GM21619 (cell line): ENCODE measurements at regions not wholly inside any gene's neighbourhood (a gene's known extent, or its start where the extent isn't known, plus 50 kb on each side); places are given as distances from the start of the nearest gene placed in this dataset.
A peak's percentile ranks its signal among the peaks of the same experiment; 100 is the strongest.
"Not testable (repeated sequence)": the region's sequence is repeated elsewhere in the genome, so short reads cannot be mapped to it uniquely, and the experiment has no call there.

ENCODE experiments used
- ATAC-seq: cut with Tn5 transposase; IDR thresholded peaks from one replicate; pipeline ENCODE4 v1.9.1; 2021; ENCODE audit not compliant: unreplicated experiment

DNA sequence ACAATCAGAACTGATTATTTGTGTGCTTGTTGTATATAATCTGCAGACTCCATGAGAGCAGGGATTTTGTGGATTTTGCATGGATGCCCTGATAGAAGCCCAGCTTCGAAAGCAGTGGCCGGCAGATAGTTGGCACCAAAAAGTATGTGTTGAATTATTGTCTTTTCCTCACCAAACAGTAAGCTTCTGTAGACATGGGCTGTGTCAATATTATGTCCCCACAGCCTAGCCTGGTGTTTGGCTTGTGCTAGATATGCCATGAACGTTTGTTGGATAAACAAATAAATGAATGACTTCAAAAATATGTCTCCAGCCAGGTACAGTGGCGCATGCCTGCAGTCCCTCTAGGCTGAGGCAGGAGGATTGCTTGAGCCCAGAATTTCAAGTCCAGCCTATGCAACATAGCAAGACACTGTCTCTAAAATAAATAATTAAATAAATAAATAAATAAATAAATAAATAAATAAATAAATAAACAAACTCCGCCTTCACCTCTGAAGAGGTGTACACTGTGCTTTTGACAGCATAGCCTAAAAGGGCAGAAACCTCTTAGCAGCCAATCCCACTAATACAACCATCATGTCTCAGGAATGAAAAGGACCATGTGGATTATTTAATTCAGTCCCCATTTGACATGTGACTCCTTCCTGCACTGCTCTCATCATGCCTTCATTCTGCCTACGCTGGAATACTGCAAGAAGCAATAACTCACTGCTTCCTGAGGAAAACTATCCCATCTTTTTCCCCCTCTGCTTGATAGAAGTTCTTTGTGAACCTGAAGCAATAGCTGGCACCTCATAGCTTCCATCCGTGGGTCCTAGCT is 335.2 kb downstream of the FBXW7 start:
- ATAC-seq: no peak

DNA sequence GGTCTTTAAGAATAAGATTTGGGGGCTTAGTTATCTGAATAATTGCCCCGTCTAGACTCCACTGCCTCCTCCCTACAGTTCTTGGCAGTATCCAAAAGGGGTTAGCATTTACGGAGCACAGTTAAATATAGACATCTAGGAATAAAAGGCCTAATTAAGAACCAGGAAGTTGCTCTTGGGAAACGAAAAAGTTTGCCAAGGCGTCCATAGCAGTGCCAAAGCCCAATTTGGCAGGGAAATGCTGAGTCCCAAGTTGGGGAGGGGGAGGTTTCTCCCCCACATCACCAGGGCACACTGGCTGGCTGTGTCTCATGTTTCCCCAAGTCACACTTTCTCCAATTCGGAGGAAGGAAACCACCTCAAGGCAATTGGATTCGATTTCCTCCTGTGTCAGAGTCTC is 338.7 kb downstream of the FBXW7 start:
- no peak for ATAC-seq

DNA sequence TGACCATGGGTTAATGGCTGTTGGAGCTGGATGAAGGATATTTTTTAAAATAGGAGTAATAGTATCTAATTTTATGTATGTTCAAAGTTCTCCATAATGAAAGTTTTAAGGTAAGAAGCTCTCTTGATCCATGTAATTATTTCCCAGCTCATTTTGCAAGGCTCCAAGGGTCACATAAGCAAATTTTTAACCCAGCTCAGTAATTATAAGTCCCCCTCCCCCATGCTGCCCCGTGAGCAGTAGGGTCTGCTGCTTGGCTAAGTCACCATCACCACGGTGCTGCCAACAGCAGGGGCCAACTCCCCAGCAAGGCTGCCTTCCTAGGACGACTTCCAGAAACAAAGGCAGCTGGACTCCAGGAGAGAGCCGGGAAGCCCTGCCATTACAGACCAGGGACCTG is 340.0 kb downstream of the FBXW7 start:
- no peak for ATAC-seq

DNA sequence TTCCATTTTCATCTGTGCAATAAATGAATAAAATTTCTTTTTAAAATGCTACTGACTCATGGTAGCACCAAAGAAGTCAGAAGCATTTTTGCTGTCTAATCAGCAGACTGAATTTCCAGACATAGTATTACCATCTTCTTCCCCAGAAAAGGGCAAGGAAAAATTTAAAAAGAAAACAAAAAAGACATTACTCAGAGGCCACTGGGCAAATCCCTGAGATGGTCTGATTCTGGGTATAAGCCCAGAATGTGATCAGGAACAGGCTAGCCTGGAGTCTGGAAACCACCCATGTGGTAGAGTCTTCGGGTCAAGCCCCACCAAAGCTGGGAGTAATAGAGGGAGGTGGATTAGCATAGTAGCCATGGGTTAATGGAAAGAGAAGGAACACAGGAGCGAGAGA is 342.8 kb downstream of the FBXW7 start:
- no peak for ATAC-seq

DNA sequence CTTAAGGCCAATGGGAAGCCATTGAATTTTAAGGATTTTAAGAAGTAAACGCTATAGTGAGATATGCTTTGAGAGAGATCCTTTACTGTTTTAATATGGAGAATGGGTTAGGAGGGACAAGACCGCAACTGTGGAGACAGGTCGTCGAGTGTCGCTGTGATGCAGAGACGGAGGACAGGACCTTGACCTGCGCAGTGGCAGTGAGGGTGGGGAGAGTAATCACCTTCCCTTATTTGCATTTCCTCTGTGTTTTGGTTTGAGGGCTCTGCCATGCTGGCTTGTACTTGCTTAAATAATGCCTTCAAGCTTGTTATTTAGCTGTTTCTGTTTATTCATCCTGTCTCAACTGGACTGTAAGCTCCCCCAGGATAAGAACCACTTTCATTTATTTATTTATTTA is 345.0 kb downstream of the FBXW7 start:
- no peak for ATAC-seq

DNA sequence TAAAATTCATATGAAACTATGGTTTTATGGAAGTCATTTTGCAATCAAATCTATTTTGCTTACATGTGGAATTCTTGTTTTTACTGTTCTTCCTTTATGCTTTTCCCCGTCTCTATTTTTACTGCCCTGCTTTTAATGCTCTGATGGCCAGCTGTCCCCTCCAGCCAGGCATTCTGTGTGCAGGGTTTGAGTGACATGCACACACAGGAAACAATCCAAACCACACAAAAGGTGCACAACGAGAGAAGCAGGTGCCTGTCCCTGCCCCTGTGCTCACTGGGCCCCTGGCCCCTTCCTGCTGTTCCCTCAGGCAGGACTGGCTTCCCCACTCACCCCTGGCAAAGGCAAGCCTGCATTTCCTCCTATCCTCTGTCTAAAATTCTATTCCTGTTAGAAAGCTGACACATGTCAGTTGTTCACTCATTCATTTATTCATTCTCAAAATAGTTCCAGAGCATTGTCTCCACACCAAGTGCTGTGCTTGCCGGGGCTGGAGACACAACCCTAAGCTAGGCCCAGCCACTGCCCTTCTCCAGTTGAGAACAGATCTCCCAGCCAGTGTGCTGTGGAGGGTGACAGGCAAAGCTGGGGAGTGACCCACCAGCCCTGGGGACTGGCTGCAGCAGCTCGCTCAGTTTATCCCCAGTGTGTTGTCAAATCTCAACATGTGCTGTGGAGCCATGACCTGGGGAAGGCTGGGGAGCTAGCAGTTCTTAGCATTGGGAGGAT is 346.3 kb downstream of the FBXW7 start:
- ATAC-seq: peak; percentile 91

DNA sequence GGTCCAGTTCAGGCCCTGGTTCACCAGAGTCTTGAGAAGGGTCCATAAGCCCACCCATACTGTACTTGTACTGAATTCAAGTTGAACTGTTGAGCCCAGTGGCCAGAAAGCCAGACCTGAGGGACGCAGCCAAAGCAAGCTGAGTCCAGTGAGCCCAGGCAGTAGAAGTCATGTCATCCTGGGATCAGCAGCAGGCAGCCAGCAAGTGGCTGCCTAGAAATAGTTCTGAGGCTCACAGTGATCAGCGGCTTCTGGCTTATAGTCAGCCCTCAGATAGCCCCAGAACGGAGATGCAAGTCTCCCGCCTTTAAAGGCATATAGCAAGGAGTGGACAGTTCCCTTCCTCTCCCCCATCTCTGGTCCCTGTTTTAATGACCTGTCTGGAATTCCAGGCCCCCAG is 347.1 kb downstream of the FBXW7 start:
- no peak for ATAC-seq

DNA sequence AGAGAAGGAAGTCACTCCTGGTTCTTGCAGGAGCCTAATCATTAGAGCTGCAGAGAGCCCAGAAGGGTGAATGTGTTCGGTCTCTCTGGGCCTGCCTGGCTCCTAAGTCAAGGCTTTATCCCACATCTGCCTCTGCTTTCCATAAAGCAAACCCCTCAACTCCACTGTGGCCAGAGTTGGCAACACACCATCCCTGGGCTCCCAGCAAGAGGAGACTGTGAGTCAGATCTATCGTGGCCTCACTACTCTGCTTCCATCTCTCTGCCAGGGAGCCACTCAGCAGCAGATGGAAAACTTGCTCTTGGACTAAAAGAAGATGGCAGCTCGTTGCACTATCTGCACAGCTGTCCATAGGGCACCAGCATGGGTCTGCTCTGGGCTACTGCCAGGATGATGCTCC is 348.2 kb downstream of the FBXW7 start:
- ATAC-seq: no peak

DNA sequence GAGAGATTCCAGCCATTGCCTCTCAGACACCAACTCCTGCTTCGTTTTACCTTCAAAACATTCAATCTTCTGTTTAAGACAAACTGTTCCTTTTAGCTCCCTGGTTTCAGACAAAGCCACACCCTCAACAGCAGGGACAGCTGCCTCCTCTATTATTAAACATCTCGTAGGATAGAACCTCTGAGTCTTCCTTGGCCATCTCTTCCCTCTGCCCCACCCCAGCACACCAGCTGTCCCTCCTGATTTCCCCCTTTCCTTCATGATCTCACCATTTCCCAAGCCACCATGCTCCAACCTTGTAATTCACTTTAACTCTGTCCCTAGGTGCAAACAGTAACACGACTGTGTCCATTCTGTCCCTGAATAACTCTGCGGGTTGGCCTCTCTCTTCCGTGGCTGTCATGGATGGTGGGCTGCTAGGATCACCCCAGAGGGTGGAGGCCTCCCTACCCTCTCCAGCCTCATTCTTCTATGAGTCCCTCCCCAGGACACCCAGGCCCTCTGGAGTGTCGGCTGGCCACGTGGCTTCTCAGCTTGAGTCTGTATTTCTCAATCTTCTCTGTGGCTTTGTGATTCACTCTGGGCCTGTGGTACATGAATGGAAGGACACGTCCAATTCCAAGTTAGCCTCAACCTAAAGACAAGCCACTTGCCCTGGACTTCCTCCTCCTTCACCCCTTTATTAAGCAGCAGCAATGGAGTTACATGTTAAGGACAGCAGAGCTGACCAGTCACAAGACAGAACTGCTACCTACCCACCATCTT is 349.9 kb downstream of the FBXW7 start:
- ATAC-seq: no peak

DNA sequence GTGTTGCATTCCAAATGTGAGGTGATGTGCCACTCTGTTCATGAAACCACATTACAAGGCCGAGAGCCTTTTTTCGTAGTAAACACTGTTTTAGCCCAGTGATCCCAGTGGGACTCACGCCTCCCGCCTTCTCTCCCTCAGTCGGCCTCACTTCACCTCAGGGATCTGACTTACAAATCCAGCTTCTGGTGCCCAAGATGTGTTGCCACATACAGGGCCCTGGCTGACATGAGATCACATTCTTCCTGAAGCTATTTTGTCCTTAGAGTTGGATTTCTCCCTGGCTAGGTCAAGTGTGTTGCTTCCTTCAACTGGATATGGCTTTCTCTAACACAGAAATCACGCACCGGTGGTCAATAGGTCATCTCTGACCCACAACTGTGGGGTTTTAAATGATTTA is 354.7 kb downstream of the FBXW7 start:
- ATAC-seq: no peak

DNA sequence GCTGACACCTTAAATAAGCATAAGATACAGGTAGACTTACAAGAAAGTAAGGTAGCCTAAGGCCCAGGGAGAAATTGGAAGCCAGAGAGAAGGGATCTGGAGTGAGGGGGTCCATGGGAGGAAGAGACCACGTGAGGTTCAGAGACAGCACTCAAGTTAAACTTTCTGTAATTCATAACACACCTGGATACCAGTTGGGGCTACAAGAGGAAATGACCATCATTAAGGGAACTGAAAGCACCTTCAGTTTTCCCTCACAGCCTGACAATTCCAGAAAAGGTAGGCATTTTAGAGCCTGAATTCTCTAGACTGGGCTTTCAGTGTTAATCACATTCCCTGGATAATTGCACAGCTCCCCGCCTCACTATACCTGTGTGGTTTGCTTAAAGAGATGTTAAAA is 355.5 kb downstream of the FBXW7 start:
- no peak for ATAC-seq

DNA sequence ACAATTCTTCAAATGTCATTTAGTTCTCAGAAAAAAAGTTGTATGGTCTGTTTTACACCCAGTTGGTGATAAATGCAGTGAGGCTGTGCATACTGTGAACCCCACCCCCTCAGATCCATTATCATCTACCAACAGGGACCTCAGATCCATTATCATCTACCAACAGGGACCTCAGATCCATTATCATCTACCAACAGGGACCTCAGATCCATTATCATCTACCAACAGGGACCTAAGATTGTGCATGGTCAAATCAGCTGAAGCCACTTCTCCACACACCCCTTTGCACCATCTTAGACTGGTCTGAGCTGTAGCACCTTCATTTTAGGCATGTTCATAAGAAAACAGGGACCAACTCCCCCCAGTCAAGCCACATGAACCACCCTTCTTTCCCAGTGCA is 358.4 kb downstream of the FBXW7 start:
- not testable (repeated sequence) for ATAC-seq

DNA sequence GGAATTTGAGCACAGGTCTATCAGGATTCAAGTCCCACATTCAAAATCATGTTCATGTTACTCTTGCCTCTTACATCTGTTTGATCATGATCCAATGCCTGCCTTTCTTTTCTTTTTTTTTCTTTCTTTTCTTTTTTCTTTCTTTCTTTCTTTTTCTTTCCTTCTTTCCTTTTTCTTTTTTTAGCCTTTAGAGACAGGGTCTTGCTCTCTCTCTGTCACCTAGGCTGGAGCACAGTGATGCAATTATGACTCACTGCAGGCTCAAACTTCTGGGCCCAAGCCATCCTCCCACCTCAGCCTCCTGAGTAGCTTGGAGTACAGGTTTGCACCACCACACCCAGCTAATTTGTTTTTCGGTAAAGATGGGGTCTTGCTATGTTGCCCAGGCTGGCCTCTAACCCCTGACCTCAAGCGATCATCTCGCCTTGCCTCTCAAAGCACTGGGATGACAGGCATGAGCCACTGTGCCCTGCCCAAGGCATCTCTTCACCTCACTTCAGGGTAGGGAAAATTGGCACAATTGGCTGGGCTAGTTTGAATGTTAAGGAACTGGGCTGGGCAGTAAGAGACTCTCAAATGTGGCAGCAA is 359.2 kb downstream of the FBXW7 start:
- ATAC-seq: no peak

DNA sequence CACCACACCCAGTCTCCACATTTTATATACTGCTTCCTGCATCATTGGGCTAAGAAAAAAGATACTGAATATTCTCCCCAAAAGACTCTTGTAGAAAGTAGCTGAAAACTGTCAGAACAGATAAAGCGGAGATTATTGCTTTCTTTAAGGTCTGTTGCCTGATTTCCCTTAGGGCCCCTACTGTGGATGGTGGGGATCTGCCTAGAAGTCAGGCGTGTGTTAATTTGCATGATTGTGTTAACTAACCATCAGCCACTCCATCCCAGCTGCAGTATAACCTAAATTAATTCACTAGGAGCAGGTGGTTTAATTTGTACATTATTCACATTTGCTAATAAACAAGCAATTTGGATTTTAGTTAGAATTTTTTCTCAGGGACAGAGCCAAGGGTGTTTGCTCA is 360.3 kb downstream of the FBXW7 start:
- ATAC-seq: no peak

DNA sequence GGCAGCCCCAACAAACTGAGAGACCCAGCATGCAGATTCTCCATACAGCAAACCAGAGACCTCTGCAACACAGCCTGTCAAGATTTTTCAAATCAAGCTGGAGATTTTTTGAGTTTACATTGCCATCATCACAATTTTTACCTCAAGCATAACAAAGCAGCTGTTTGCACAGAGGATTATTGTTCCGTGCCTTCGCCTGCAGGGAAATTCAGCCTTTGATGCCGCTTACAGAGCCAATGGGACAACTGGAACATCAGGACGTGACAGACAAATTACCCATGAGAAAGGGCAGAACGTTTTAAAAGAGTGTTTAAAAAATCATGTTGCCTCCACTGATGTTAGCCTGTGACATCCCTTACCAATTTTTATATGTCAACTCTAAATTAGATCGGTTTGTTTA is 363.7 kb downstream of the FBXW7 start:
- no peak for ATAC-seq

DNA sequence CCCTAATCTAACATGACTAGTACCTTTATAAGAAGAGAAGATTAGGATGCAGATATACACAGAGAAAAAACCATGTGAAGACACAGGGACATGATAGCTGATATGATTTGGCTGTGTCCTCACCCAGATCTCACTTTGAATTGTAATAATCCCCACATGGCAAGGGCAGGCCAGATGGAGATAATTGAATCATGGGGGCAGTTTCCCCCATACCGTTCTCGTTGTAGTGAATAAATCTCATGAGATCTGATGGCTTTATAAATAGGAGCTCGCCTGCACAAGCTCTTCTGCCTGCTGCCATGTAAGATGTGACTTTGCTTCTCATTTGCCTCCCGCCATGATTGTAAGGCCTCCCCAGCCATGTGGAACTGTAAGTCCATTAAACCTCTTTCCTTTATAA is 364.3 kb downstream of the FBXW7 start:
- ATAC-seq: no peak

DNA sequence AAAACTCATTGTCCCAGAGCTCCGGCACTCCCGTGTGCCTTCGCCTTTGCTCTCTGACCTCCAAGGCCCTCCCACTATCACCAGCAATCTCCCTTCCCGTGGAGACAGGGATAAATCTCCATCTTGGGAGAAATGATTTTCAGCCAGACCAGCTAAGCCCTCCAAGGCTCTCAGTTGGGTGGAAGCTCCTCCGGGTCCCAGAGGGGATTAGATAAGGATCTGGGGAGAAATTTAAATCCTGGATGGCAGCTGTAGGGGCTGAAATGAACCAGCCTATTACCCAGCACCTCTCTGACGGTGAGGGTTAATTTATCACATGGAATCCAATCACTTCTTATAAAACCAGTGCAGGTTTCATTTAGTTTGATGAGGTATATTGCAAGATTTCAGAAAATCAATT is 366.2 kb downstream of the FBXW7 start:
- ATAC-seq: no peak

DNA sequence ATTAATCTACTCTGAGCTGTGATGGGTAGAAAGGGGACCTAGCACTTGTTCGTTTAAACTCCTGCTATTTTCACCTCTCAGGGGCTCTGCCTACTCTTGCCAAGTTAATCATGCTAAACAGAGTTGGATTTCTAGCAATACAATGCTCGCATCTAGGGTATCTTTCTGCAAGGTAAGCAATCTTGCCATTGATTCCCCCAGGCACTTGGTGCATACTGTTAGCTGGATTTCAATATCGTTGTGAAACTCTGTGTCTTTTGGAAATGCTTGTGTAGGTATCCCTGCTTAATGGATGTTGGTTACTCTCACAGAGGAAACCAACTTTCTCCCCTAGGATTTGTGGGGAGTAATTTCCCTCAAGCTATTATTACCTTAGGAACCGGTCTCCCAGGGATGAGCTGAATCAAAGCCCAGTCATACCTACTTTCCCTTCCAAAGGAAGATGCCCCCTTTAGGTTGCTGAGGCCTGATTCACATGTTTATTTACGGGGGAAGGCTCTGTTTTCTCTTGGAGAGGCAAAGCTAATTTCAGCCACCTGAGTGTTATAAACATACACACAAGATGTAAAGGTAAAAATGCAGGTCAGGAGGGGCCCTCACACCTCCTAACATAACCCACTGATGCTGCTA is 366.8 kb downstream of the FBXW7 start:
- no peak for ATAC-seq

DNA sequence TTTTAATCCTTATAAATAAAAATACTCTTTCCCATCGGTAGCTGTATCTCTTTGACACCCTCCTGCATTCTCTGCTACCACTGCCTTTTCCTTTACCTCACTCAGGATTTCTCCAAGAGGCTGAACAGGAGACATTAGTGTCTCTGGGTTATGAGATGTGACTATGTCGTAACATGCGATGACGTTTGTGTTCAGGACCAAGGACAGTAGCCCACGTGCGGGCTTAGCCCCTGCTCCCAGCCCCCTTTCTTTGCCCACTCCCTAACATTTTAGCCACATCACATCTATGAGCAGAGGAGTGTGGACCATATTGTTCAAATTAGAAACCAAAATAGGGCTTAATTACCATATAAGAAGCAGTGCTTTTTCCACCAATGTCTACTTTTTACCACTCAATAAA is 369.3 kb downstream of the FBXW7 start:
- ATAC-seq: no peak

DNA sequence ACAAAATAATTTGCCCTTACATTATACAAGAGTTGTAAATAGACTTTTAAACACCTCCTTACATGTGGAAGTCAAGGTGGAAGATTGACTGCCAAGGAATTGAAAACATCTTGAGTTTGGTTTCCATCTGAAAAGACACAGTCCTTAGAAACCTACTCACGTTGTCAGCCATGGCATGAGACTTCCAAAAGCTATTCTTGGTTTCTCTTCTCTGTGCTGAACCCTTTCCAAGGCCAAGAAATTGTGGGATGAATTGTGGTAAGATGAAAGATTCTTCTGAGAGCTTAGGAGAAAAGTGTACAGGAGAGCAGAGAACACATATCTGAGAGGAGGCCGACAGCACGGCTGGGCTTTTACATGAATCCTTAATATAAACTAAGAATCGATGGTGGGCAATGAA is 370.0 kb downstream of the FBXW7 start:
- ATAC-seq: no peak

DNA sequence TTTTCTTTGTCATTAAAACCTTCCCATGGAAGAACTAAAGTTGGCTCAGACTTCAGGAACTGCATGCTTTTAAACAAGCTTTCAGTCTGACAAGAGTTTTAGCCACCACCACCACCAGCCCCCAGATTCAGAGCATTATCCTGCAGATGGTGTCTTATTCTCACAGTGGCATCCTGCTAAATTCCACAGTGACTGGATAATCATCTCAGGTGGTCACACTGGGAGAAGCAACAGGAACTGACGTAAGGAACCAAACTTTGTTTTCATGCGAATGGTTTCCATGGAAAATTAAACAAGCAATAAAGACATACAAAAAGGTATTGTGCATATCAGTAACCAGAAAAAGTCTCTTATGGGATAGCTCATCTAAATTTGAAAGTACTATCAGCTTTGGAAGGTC is 370.7 kb downstream of the FBXW7 start:
- no peak for ATAC-seq
